GM19238 (cell line): ENCODE measurements at regions not wholly inside any gene's neighbourhood (a gene's known extent, or its start where the extent isn't known, plus 50 kb on each side); places are given as distances from the start of the nearest gene placed in this dataset.
"Not testable (repeated sequence)": the region's sequence is repeated elsewhere in the genome, so short reads cannot be mapped to it uniquely, and the experiment has no call there.

ENCODE experiments used
- DNase-seq: peaks from one replicate; pipeline ENCODE4 v3.0.0; 2011; ENCODE audit warnings: low spot score; ENCODE audit not compliant: insufficient read length

GRCh38 chr3:139199421-139200010 lies 144.3 kb upstream of the MRPS22 start:
- DNase-seq, result no peak

- no peak for DNase-seq
Observed at GRCh38 chr3:139201446-139202225, 142.2 kb upstream of the MRPS22 start.

- DNase-seq, result peak; percentile 10
Observed at GRCh38 chr3:139202226-139202958, 141.4 kb upstream of the MRPS22 start.

- no peak for DNase-seq
Observed at GRCh38 chr3:139202959-139203349, 140.9 kb upstream of the MRPS22 start.

GRCh38 chr3:139203752-139204151 lies 140.1 kb upstream of the MRPS22 start:
- DNase-seq, result no peak

- DNase-seq, result no peak
Observed at GRCh38 chr3:139204728-139205127, 139.1 kb upstream of the MRPS22 start.

GRCh38 chr3:139213936-139214335 lies 129.9 kb upstream of the MRPS22 start:
- no peak for DNase-seq

GRCh38 chr3:139216958-139217357 lies 126.9 kb upstream of the MRPS22 start:
- no peak for DNase-seq

GRCh38 chr3:139217633-139218032 lies 126.2 kb upstream of the MRPS22 start:
- no peak for DNase-seq

- no peak for DNase-seq
Observed at GRCh38 chr3:139218046-139218445, 125.8 kb upstream of the MRPS22 start.

GRCh38 chr3:139219463-139219862 lies 124.4 kb upstream of the MRPS22 start:
- no peak for DNase-seq

- no peak for DNase-seq
Observed at GRCh38 chr3:139222100-139222657, 121.6 kb upstream of the MRPS22 start.

GRCh38 chr3:139225548-139225947 lies 118.3 kb upstream of the MRPS22 start:
- DNase-seq, result no peak

GRCh38 chr3:139226731-139227130 lies 117.1 kb upstream of the MRPS22 start:
- DNase-seq, result no peak

GRCh38 chr3:139227165-139227564 lies 116.7 kb upstream of the MRPS22 start:
- DNase-seq, result no peak

- no peak for DNase-seq
Observed at GRCh38 chr3:139227827-139228226, 116.0 kb upstream of the MRPS22 start.

GRCh38 chr3:139230391-139230790 lies 113.4 kb upstream of the MRPS22 start:
- no peak for DNase-seq

- DNase-seq, result no peak
Observed at GRCh38 chr3:139231555-139232281, 112.1 kb upstream of the MRPS22 start.

- DNase-seq, result not testable (repeated sequence)
Observed at GRCh38 chr3:139232341-139232740, 111.5 kb upstream of the MRPS22 start.

- no peak for DNase-seq
Observed at GRCh38 chr3:139234491-139234890, 109.3 kb upstream of the MRPS22 start.

- no peak for DNase-seq
Observed at GRCh38 chr3:139235192-139235591, 108.6 kb upstream of the MRPS22 start.
